ENCODE measurements at regions not wholly inside any gene's neighbourhood (a gene's known extent, or its start where the extent isn't known, plus 50 kb on each side); places are given as distances from the start of the nearest gene placed in this dataset.

DNA sequence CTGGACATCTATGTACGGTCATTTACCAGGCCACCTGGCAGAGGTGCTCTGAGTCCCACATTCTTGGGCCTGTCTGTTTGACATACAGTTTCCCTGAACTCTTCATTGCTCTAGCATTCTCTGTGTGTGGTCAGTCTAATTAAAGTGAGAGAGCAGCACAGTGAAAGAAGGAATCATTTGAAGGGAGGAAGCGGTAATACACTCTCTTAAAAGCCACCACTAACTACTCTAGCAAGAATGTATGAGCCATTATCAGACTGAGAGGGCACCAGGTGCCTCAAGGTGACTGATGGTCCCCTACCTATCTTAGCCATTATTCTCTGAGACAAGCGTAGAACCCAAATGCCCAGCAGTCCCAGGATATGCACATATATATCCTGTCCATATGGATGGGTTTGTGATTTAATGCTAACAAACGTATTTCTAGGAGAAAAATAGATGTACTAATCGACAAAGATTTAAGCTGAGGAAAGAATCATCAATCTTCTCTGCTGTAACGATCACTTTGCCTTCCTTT lies 527.2 kb downstream of the PRELID2 start:
- TF ChIP-seq CTCF (IDR thresholded peaks at IDR 0.05; ENCODE audit: low read depth, low read length) (no peak), POLR2A (IDR thresholded peaks at IDR 0.05; ENCODE audit: extremely low read depth, insufficient read length) (no peak), MYC (IDR thresholded peaks at IDR 0.05; ENCODE audit: low read depth, low read length) (no peak)
- TF ChIP-seq, protein P1, sequence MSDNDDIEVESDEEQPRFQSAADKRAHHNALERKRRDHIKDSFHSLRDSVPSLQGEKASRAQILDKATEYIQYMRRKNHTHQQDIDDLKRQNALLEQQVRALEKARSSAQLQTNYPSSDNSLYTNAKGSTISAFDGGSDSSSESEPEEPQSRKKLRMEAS (IDR thresholded peaks at IDR 0.05; ENCODE audit: low read depth, low read length): no peak
- no peak overlapping the region for H3K4me3 ChIP-seq (ENCODE audit: low read depth, low read length)
- DNase-seq (ENCODE audit: low read depth): no peak

- H3K4me3 ChIP-seq (ENCODE audit: low read depth, low read length): no peak overlapping the region
- DNase-seq (ENCODE audit: low read depth): no peak
- TF ChIP-seq, protein P1 (IDR thresholded peaks at IDR 0.05; ENCODE audit: low read depth, low read length): no peak
- no peak for TF ChIP-seq CTCF (IDR thresholded peaks at IDR 0.05; ENCODE audit: low read depth, low read length)
- no peak for TF ChIP-seq POLR2A (IDR thresholded peaks at IDR 0.05; ENCODE audit: extremely low read depth, insufficient read length)
- no peak for TF ChIP-seq MYC (IDR thresholded peaks at IDR 0.05; ENCODE audit: low read depth, low read length)
Measured at GRCh38 chr5:145295236-145295835, 539.8 kb downstream of the PRELID2 start.

DNA sequence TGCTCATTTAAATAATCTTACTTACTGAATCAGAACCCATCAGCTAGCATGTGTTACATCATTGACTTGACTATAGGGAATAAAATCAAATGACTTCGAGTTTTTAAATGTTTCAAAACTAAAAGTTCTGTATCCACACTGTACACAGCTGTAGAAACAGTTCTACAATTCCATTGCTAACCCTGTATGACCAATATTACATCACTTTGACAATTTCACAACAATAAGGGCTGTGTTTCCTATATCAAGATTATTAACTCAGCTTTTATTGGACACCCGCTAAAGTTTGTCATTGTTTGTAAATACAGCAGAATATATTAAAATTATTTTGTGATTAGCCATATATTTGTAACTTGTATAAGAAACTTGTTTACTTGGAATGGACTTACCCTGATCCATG lies 540.8 kb downstream of the PRELID2 start:
- TF ChIP-seq POLR2A (IDR thresholded peaks at IDR 0.05; ENCODE audit: extremely low read depth, insufficient read length): no peak
- TF ChIP-seq, protein P1 (IDR thresholded peaks at IDR 0.05; ENCODE audit: low read depth, low read length): no peak
- no peak for TF ChIP-seq CTCF (IDR thresholded peaks at IDR 0.05; ENCODE audit: low read depth, low read length)
- TF ChIP-seq MYC (IDR thresholded peaks at IDR 0.05; ENCODE audit: low read depth, low read length): no peak
- no peak for DNase-seq (ENCODE audit: low read depth)
- no peak overlapping the region for H3K4me3 ChIP-seq (ENCODE audit: low read depth, low read length)

- no peak for DNase-seq (ENCODE audit: low read depth)
- H3K4me3 ChIP-seq (ENCODE audit: low read depth, low read length): no peak overlapping the region
- TF ChIP-seq MYC (IDR thresholded peaks at IDR 0.05; ENCODE audit: low read depth, low read length) (no peak), CTCF (IDR thresholded peaks at IDR 0.05; ENCODE audit: low read depth, low read length) (no peak), POLR2A (IDR thresholded peaks at IDR 0.05; ENCODE audit: extremely low read depth, insufficient read length) (no peak)
- TF ChIP-seq, protein P1 (IDR thresholded peaks at IDR 0.05; ENCODE audit: low read depth, low read length): no peak
Measured at GRCh38 chr5:145293716-145294115, 541.4 kb downstream of the PRELID2 start.

DNA sequence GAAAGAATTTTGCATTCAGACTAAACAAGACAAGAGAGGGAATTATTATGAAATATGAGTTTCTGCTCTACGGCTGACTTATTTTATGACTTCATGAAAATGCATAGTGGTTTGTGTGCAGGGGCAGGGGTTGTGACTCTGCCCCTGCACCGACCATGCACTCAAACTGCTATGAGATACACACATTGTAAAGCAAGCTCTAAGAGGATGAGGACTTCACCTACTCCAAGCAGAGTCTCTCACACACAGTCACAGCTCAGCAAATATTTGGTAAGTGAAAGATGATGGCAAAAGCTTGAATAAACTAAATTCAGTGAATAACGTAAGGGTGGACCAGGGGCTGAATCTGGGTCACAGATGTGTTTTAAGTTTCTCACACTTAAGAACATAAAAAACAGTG lies 542.9 kb downstream of the PRELID2 start:
- TF ChIP-seq, protein P1 (IDR thresholded peaks at IDR 0.05; ENCODE audit: low read depth, low read length): no peak
- TF ChIP-seq MYC (IDR thresholded peaks at IDR 0.05; ENCODE audit: low read depth, low read length) (no peak), CTCF (IDR thresholded peaks at IDR 0.05; ENCODE audit: low read depth, low read length) (no peak), POLR2A (IDR thresholded peaks at IDR 0.05; ENCODE audit: extremely low read depth, insufficient read length) (no peak)
- no peak for DNase-seq (ENCODE audit: low read depth)
- no peak overlapping the region for H3K4me3 ChIP-seq (ENCODE audit: low read depth, low read length)

Measured in NB4 (cell line).